Activated CD4-positive, alpha-beta T cell treated with anti-CD3 and anti-CD28 coated beads for 36 hours (primary cell): ENCODE measurements at regions not wholly inside any gene's neighbourhood (a gene's known extent, or its start where the extent isn't known, plus 50 kb on each side); places are given as distances from the start of the nearest gene placed in this dataset.

ENCODE experiments used
- ATAC-seq: fragments of 200-7000 bp; cut with Tn5 transposase; one replicate; pipeline ENCODE4 v1.10.0; 2021; ENCODE audit warnings: mild to moderate bottlenecking, moderate library complexity
- CTCF ChIA-PET: fragments of 350-600 bp; sonication (Branson Sonifier 250); formaldehyde crosslinking; loops from one replicate; lab custom pipeline; 2021; ENCODE audit warnings: antibody characterized with exemption; lab: Charles Lee
- POLR2A ChIA-PET: fragments of 350-600 bp; sonication (Branson Sonifier 250); formaldehyde crosslinking; loops from one replicate; lab custom pipeline; 2021; ENCODE audit warnings: antibody characterized with exemption, inconsistent platforms; lab: Charles Lee
- DNase-seq: peaks from one replicate; pipeline ENCODE4 v3.0.0-alpha.2; 2020
- H3K27ac Mint-ChIP-seq: one replicate; pipeline ENCODE4 v1.8.0; 2021; ENCODE audit warnings: mixed read lengths
- H3K27me3 Mint-ChIP-seq: one replicate; pipeline ENCODE4 v1.8.0; 2021; ENCODE audit warnings: mixed read lengths
- H3K36me3 Mint-ChIP-seq: one replicate; pipeline ENCODE4 v1.8.0; 2021; ENCODE audit warnings: low read depth, mixed read lengths
- H3K4me1 Mint-ChIP-seq: one replicate; pipeline ENCODE4 v1.8.0; 2021; ENCODE audit warnings: mixed read lengths
- H3K4me3 Mint-ChIP-seq: one replicate; pipeline ENCODE4 v1.8.0; 2021; ENCODE audit warnings: mild to moderate bottlenecking, moderate library complexity, mixed read lengths
- H3K9me3 Mint-ChIP-seq: one replicate; pipeline ENCODE4 v1.8.0; 2021; ENCODE audit warnings: low read depth, mixed read lengths
- intact Hi-C, 2 experiments: fragments of 100-400 bp; cut with DNase I in 1 of 2; cut with micrococcal nuclease in 1 of 2; formaldehyde crosslinking; loops; one replicate each; pipeline versions ENCODE4 v1.14.2 to v1.15.1; 2022 to 2024; cut with DNase I, micrococcal nuclease

DNA sequence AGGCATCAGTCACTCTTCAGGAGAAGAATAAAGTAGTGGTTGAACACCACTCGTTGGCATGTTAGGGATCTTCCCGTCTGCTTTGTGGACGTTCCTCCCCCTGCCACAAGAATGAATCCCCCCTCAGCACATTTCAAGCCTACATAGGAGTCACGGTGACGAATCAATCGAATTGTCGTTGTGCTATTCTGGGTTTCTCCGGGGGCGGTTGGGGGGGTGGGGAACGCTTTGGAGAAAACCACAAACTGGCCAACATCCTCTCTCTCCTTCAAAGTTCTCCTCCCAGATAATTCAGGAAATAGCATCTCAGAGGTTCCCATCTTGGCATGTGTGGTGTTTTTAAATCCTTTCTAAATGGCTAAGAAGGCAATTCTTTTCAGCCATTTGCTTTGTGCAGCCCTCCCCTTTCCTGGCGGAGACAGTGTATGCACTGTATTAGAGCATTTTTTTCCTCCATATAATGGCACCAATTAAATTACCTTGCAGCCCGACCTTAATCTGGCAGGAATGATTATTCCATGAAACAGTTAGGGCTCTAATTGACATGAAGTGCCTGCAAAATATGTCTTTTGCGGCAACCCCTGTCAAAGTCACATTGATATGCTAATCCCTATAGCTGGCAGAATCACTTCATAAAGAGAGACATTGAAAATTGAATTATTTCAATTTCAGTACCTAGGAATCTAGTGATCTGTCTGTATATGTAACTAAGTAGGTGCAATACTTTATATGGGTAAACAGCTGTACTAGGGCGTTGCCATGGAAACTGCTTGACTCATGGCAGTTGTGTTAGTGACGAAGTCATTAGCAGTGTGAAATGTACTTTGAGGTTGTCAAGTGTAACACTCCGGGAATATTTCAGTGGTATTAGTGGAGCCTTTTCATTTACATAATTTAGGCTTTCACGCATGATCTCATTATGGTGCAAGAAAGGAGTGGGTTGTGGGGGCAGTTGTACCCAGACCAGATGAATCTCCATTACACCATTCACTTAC is 323.4 kb upstream of the SLC14A2 start:
- intact Hi-C loops = loop anchor here in 1 of 2 experiments (2.0 kb wide), 1 partner anchor 19 kb away; no protein-coding TSS in a partner anchor
- Mint-ChIP-seq H3K9me3 (no peaks in the 10 kb centered on the region), H3K4me1 (no peaks in the 10 kb centered on the region), H3K27me3 (no peaks in the 10 kb centered on the region), H3K4me3 (no peak overlapping the region), H3K27ac (no peak overlapping the region), H3K36me3 (no peaks in the 10 kb centered on the region)
- ChIA-PET CTCF (no interaction called here), POLR2A (no interaction called here)
- ATAC-seq (no peak), DNase-seq (no peak)

GRCh38 chr18:45295388-45295787 is 319.9 kb upstream of the SLC14A2 start:
- POLR2A ChIA-PET = no interaction called here
- H3K4me1 Mint-ChIP-seq = no peaks in the 10 kb centered on the region
- H3K4me3 Mint-ChIP-seq = no peak overlapping the region
- no peaks in the 10 kb centered on the region for H3K9me3 Mint-ChIP-seq
- intact Hi-C loops = no loop called here
- no peaks in the 10 kb centered on the region for H3K27me3 Mint-ChIP-seq
- CTCF ChIA-PET = no interaction called here
- ATAC-seq = no peak
- H3K36me3 Mint-ChIP-seq = no peaks in the 10 kb centered on the region
- DNase-seq = no peak
- H3K27ac Mint-ChIP-seq = no peak overlapping the region

DNA sequence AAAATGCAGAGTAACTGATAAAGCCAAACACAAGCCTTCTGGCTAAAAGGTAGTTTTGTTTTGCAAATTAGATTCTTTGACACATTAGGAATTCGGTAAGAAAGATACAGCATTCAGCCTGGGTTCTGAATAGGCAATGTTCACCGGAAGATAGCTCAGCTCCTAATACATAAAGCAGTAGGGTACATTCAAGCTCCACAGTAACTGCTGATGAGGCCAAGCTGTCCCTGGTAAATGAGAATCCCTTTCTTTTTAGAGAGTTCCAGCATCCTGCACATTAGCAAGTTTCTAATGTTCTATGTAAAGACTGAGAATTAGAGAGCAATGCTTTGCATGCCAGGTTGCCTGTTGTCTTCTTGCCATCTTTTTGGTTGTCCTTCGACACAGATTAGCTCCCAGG is 316.3 kb upstream of the SLC14A2 start:
- Mint-ChIP-seq H3K9me3 (no peaks in the 10 kb centered on the region), H3K27ac (no peak overlapping the region), H3K4me1 (no peaks in the 10 kb centered on the region), H3K36me3 (no peaks in the 10 kb centered on the region), H3K4me3 (no peak overlapping the region), H3K27me3 (peaks cover 2% of the 10 kb centered on the region)
- ChIA-PET CTCF (no interaction called here), POLR2A (no interaction called here)
- no peak for ATAC-seq
- intact Hi-C loops = no loop called here
- DNase-seq = no peak

- ChIA-PET CTCF (no interaction called here), POLR2A (no interaction called here)
- Mint-ChIP-seq H3K27ac (no peak overlapping the region), H3K9me3 (no peaks in the 10 kb centered on the region), H3K36me3 (no peaks in the 10 kb centered on the region), H3K4me3 (no peak overlapping the region), H3K4me1 (no peaks in the 10 kb centered on the region), H3K27me3 (peaks cover 4% of the 10 kb centered on the region)
- no peak for ATAC-seq
- intact Hi-C loops = no loop called here
- DNase-seq = no peak
Measured at GRCh38 chr18:45303026-45303425, 312.2 kb upstream of the SLC14A2 start.

- no peak for DNase-seq
- ChIA-PET CTCF (no interaction called here), POLR2A (no interaction called here)
- H3K4me1 Mint-ChIP-seq = no peaks in the 10 kb centered on the region
- no peaks in the 10 kb centered on the region for H3K36me3 Mint-ChIP-seq
- intact Hi-C loops = no loop called here
- H3K9me3 Mint-ChIP-seq = no peaks in the 10 kb centered on the region
- no peak overlapping the region for H3K4me3 Mint-ChIP-seq
- H3K27me3 Mint-ChIP-seq = peaks cover 4% of the 10 kb centered on the region
- ATAC-seq = no peak
- H3K27ac Mint-ChIP-seq = no peak overlapping the region
Measured at GRCh38 chr18:45304558-45304957, 310.7 kb upstream of the SLC14A2 start.

- H3K9me3 Mint-ChIP-seq = no peaks in the 10 kb centered on the region
- H3K36me3 Mint-ChIP-seq = no peaks in the 10 kb centered on the region
- CTCF ChIA-PET = interaction anchor here (0.6 to 1.1 kb wide), 2 partner anchors 9 to 183 kb away, joined by 3 to 4 read pairs; no protein-coding TSS in a partner anchor
- H3K27ac Mint-ChIP-seq = no peak overlapping the region
- intact Hi-C loops = no loop called here
- POLR2A ChIA-PET = no interaction called here
- no peak overlapping the region for H3K4me3 Mint-ChIP-seq
- peaks cover 3% of the 10 kb centered on the region for H3K27me3 Mint-ChIP-seq
- DNase-seq (no peak), ATAC-seq (no peak)
- no peaks in the 10 kb centered on the region for H3K4me1 Mint-ChIP-seq
Measured at GRCh38 chr18:45312555-45313126, 302.6 kb upstream of the SLC14A2 start.

DNA sequence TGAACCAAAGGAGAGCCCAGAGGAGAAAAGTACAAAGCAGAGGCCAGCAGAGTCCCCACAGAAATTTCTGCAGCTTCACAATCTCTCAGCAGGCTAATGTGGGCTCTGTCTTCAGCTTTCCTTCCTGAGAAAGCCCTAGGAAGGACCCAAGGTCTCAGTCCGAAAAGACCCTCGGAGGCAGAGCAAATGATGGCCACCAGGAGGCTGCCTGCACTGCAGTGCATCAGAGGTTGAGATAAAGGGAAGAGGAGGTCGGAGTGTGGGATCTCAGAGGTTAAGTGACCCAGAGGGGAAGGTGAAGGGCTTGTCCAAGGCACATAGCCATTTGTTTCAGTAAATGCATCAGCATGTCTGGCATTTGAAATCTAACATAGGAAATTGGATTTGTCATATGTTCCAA is 299.1 kb upstream of the SLC14A2 start:
- no peaks in the 10 kb centered on the region for H3K9me3 Mint-ChIP-seq
- no peak overlapping the region for H3K27ac Mint-ChIP-seq
- no peaks in the 10 kb centered on the region for H3K36me3 Mint-ChIP-seq
- POLR2A ChIA-PET = no interaction called here
- intact Hi-C loops = no loop called here
- CTCF ChIA-PET = interaction anchor here (0.6 to 1.0 kb wide), 2 partner anchors 11 to 103 kb away, joined by 3 read pairs; no protein-coding TSS in a partner anchor
- H3K27me3 Mint-ChIP-seq = peaks cover 7% of the 10 kb centered on the region
- no peak overlapping the region for H3K4me3 Mint-ChIP-seq
- DNase-seq = no peak
- no peak for ATAC-seq
- no peaks in the 10 kb centered on the region for H3K4me1 Mint-ChIP-seq

DNA sequence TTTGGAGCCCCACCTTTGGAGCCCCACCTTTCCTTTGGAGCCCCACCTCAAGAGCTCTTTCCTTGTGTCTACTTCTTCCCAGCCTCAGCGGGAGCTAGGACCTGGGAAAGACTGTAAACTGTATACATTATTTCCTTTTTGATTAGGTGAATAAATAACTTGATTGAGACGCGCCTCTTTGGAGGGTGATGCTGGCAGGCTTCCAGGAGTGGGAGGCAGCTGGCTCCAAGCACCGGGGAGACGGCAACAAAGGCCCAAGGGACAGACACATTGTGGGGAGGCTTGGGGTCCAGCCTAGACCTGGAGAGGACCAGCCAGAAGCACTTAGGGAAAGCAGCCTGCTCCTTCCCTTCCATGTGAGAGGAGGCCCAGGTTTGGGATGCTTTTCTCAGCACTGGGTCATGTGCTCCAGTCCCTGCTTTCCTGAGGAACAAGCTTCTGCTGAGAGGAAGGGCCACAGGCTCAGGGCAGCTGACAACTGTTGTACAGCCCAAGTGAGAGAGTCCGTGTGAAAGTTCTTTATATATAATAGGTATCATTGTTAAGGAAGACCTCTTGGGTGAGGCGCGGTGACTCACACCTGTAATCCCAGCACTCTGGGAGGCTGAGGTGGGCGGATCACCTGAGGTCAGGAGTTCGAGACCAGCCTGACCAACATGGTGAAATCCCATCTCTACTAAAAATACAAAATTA is 297.2 kb upstream of the SLC14A2 start:
- no peak for DNase-seq
- intact Hi-C loops = no loop called here
- Mint-ChIP-seq H3K36me3 (no peaks in the 10 kb centered on the region), H3K4me1 (no peaks in the 10 kb centered on the region), H3K4me3 (no peak overlapping the region), H3K9me3 (no peaks in the 10 kb centered on the region), H3K27ac (no peak overlapping the region), H3K27me3 (peaks cover 8% of the 10 kb centered on the region)
- ChIA-PET CTCF (interaction anchor here (0.7 kb wide), 1 partner anchor 9 kb away, joined by 3 read pairs; no protein-coding TSS in a partner anchor), POLR2A (no interaction called here)
- ATAC-seq = no peak

DNA sequence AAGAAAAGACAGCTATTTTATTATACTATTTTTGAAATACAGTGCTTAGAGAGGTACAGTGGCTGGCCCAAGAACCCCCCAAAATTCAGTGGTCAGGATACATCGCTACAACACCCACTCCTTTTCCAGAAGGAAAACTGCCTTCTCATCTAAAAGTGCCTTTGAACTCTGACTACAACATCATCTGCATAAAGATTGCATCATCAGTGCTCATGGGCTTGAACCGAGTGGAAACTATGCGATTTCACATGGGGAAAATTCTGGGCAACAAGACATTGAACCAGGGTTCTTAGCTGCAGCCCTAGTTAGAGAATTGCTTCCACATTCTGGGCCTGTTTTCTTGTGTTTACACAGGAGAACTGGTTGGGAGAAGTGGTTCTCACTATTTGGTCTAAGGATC is 294.6 kb upstream of the SLC14A2 start:
- no peak overlapping the region for H3K27ac Mint-ChIP-seq
- DNase-seq (no peak), ATAC-seq (no peak)
- CTCF ChIA-PET = interaction anchor here (1.2 kb wide), 1 partner anchor 8 kb away, joined by 3 read pairs; no protein-coding TSS in a partner anchor
- no peaks in the 10 kb centered on the region for H3K9me3 Mint-ChIP-seq
- H3K4me1 Mint-ChIP-seq = no peaks in the 10 kb centered on the region
- H3K27me3 Mint-ChIP-seq = peaks cover 6% of the 10 kb centered on the region
- POLR2A ChIA-PET = no interaction called here
- intact Hi-C loops = no loop called here
- H3K4me3 Mint-ChIP-seq = no peak overlapping the region
- no peaks in the 10 kb centered on the region for H3K36me3 Mint-ChIP-seq

DNA sequence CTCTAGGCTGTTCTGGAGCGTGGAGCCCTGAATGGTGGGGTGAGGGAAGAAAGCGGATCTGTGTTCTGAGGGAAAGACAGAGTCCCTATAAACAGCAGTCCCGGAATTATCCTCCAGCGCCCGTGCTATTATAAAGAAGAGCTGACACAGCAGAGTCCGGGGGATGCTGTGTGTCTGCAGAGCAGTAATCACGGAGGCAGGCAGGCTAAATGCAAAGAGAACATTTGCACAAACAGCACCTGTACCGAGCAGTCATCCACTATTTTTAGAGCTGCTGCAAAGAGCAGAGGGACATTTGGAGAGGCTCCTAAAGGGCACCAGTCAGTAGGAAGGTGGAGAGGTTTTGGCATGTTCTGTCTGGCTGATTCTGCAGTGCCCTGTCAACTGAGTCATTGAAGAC is 293.8 kb upstream of the SLC14A2 start:
- H3K36me3 Mint-ChIP-seq = no peaks in the 10 kb centered on the region
- H3K27me3 Mint-ChIP-seq = peaks cover 6% of the 10 kb centered on the region
- ChIA-PET CTCF (interaction anchor here (1.2 kb wide), 1 partner anchor 9 kb away, joined by 3 read pairs; no protein-coding TSS in a partner anchor), POLR2A (no interaction called here)
- intact Hi-C loops = no loop called here
- H3K4me3 Mint-ChIP-seq = no peak overlapping the region
- no peaks in the 10 kb centered on the region for H3K4me1 Mint-ChIP-seq
- DNase-seq (no peak), ATAC-seq (no peak)
- H3K9me3 Mint-ChIP-seq = no peaks in the 10 kb centered on the region
- H3K27ac Mint-ChIP-seq = no peak overlapping the region

GRCh38 chr18:45322343-45322742 is 292.9 kb upstream of the SLC14A2 start:
- intact Hi-C loops = no loop called here
- no peak for DNase-seq
- no peak overlapping the region for H3K4me3 Mint-ChIP-seq
- POLR2A ChIA-PET = no interaction called here
- no peak for ATAC-seq
- no peaks in the 10 kb centered on the region for H3K36me3 Mint-ChIP-seq
- H3K27me3 Mint-ChIP-seq = peaks cover 6% of the 10 kb centered on the region
- no peak overlapping the region for H3K27ac Mint-ChIP-seq
- no peaks in the 10 kb centered on the region for H3K4me1 Mint-ChIP-seq
- CTCF ChIA-PET = no interaction called here
- H3K9me3 Mint-ChIP-seq = no peaks in the 10 kb centered on the region
